ENCODE measurements at regions not wholly inside any gene's neighbourhood (a gene's known extent, or its start where the extent isn't known, plus 50 kb on each side); places are given as distances from the start of the nearest gene placed in this dataset.
A peak's percentile ranks its signal among the peaks of the same experiment; 100 is the strongest.
"Not testable (repeated sequence)": the region's sequence is repeated elsewhere in the genome, so short reads cannot be mapped to it uniquely, and the experiment has no call there.

DNA sequence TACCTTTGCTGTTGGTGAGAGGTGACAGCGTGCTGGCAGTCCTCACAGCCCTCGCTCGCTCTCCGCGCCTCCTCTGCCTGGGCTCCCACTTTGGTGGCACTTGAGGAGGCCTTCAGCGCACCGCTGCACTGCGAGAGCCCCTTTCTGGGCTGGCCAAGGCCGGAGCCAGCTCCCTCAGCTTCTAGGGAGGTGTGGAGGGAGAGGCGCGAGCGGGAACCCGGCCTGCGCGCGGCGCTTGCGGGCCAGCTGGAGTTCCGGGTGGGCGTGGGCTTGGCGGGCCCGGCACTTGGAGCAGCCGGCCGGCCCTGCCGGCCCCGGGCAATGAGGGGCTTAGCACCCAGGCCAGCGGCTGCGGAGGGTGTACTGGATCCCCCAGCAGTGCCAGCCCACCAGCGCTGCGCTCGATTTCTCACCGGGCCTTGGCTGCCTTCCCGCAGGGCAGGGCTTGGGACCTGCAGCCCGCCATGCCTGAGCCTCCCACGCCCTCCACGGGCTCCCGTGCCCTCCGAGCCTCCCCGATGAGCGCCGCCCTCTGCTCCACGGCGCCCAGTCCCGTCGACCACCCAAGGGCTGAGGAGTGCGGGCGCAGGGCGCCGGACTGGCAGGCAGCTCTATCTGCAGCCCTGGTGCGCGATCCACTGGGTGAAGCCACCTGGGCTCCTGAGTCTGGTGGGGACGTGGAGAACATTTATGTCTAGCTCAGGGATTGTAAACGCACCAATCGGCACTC is 700.3 kb downstream of the CDH18 start:
- not testable (repeated sequence) for DNase-seq

DNA sequence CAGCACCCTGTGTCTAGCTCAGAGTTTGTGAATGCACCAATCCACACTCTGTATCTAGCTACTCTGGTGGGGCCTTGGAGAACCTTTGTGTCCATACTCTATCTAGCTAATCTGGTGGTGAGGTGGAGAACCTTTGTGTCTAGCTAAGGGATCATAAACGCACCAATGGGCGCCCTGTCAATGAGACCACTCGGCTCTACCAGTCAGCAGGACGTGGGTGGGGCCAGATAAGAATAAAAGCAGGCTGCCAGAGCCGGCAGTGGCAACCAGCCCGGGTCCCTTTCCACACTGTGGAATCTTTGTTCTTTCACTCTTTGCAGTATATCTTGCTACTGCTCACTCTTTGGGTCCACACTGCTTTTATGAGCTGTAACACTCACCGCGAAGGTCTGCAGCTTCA is 699.7 kb downstream of the CDH18 start:
- not testable (repeated sequence) for DNase-seq

DNA sequence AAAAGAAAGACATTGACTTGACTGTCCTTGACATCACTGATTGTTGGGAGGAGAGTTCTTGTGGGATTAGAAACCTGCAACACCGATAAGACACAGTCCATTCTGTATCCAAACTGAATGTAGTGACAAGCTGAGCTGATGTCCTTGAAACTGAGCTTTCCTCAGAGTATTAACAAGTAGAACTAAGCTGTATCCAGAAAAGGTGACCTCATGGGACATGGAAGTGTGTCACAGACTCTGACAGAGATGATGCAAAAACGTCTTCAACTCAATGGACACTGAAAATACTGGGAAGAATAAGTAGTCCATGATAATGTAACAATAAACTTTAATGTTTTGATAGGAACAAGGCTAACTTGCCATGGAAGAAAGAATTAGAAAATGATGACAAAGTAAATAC is 690.1 kb downstream of the CDH18 start:
- DNase-seq = no peak

DNA sequence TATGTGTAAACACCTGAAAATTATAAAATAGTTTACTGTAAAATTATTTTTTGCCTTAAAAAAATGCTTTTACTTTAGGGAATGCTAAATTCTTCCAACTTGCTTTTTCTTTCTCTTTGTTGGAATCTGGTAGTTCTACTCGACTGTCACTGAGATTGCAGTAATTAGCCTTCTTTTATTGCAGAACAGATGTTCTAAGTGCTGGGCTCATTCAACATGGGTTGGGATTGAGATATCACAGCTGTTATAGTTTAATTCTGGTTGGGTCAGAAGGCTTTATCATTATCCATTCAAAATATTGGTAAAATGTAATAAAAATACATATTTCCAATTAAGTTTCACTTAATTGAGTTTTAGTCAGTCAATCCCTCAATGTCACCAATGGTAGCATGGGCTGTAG is 686.7 kb downstream of the CDH18 start:
- DNase-seq = no peak

DNA sequence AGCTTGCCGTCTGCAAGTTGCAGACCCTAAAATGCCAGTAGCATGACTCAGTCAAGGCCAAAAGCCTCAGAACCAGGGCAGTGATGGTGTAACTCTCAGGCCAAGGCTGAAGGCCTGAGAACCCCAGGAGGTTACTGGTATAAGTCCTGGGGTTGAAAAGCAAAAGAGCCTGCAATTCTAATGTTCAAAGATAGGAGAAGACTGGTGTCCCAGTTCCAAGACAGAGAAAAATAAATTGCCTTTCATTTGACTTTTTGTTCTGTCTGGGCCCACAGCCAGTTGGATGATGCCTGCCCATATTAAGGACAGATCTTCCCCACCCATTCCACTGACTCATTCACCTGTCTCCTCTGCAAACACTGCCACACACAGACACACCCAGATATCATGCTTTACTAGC is 673.2 kb downstream of the CDH18 start:
- no peak for DNase-seq

DNA sequence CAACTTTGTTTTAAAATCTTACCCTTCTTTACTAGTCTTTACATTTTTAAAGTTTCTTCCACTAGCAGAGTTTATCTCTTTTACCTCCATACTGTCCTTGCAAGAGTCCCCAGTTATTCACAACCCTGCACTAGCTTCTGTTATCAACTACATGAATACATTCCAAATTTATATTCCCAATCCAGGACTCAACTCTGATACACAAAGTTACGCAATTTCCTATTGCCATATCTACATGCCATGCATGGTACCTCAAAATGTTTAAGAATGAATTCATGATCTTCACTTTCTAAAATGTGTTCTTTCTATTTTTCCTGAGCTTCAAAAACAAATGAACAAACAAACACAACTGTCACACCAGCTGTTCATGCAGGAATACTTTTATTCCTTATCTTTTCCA is 668.7 kb downstream of the CDH18 start:
- DNase-seq = no peak

DNA sequence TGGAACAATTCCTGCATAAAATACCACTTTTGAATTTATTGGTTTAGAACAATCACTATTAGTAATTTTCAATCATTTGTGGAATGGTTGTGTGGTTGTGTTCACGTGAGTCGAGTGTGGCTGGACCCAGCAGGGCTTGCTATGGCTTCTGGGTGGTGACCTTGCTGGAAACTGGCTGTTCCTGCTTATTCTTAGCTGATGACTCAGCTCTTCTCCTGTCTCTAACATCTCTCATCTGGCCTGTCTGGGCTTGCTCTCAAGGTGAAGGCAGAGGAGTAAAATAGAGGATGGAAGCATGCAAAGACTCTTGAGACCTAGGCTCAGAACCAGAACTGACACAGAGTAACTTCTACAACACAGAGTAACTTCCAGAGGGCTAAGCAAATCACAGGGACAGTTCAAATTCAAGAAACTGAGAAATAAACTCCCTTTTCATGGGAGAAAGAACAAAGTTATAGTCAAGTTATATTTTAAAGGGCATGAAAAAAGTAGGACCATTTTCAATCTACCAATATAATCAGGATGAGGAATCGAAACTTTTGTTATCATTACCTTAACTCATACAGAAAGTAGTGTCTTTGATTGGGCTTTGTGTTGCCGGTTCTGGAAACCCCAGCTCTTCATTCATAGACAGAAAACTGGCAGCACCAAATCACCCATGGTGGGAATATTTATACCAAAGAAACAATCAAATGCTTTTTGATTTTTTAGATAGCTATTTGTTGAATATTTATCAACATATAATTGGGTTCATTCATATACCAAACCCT is 665.1 kb downstream of the CDH18 start:
- no peak for DNase-seq

DNA sequence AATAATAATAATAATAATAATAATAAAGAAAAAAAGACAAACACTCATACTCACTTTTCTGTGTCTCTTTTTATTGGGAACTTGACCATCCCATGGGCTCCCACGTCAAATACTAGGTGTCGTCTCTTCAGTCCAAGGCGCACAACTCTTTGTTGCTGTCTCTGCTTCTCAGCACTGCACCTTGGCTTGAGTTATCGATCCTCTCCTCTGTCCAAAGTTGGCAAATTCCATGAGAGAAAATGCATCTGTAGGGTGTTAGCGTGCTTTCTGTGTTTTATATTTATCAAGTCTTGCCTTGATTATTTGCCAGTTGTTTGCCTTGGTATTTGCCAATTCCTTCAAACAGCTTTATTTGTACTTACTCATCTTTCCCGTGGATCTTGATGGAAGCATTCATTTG is 653.7 kb downstream of the CDH18 start:
- no peak for DNase-seq

DNA sequence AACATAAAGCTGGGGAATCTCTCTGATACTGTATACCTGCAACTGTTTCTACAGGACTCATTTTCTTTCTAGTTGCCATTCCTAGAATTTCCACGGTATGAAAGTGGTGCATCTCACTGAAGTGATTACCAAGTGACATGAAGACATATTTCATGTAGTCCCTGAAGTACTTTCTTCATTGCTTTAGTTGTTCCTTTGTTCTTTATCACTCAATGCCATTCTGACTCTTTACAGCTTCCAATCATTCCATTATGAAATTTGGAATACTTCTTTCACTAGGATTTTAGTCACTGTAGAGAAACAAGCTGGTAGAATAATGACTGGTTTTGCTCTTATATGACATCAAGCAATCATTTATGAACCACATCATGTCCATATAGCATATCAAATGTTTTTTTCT is 645.1 kb downstream of the CDH18 start:
- no peak for DNase-seq

DNA sequence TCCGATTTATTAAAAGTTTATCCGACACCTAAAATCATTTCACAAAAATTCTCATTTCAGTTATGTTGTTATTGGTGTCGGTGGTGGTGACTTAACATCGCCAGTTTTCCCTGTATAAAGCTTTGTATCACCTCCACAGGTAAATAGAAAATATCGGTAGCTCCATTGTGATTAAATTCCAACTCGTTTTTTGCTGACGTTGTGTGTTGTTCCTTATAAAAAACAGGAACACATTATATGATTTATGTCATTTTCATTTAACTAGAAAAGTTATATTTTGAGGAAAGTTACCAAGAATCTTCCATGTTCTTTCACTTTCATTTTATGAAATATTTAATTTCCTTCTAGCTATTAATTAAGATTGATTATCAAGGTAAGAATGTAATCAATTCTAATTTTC is 635.9 kb downstream of the CDH18 start:
- no peak for DNase-seq

DNA sequence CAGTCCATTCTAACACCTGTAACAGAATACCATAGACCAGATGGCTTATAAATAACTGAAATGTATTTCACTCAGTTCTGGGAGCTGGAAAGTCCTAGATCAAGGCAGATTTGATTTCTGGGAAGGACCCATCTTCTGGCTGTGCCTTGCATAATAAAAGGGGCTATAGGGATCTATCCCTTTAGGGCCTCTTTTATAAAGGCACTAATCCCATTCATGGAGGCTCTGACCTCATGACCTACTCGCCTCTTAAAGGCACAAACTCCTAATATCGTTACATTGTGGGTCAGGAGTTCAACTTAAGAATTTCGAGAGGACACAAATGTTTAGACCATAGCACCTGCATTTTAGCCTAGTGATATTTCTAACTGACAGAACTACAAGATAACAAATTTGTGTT is 619.0 kb downstream of the CDH18 start:
- DNase-seq = no peak

DNA sequence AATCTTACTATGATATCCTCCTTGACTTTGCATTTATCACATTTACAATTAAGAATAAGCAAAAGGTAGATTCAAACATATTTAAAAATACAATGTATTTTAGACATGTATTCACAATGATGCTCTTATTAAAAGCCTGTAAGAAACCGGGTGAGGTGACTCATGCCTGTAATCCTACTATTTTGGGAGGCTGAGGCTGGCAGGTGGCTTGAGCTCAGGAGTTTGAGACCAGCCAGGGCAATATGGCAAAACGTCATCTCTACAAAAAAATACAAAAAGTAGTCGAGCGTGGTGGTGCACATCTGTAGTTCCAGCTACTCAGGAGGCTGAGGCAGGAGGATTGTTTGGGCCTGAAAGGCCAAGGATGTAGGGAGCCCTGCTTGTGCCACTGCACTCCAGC is 618.4 kb downstream of the CDH18 start:
- DNase-seq = no peak

DNA sequence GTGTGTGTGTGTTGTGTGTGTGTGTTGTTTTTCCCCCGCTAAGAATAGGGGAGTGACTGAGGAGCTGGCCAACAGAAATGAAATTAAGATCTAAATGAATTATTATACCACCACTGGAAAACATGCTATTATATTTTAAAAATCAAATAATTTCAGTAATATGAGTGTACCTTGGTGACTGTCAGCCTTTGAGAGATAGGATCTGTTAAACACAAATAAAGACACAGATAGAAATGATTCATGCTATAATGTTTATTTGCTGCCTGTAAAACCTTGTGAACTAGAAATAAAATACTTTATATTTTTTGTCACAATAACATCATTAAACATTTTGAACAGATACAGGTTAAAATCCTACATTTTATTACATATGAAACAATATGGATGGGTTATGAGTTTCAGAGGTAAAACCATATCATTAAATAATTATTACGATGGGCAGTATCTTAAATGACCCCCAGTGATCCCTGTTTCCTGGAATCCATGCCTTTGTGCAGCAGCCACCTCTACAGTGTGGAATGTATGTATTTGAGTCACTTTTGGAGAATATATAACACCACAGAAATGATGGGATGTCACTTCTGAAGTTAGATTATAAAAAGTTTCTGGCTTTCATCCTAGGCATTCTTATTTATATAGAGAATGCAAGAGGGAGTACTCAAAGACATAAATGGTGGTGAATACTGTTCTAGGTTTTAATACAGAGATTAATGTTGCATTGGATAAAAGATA is 617.2 kb downstream of the CDH18 start:
- DNase-seq = no peak

DNA sequence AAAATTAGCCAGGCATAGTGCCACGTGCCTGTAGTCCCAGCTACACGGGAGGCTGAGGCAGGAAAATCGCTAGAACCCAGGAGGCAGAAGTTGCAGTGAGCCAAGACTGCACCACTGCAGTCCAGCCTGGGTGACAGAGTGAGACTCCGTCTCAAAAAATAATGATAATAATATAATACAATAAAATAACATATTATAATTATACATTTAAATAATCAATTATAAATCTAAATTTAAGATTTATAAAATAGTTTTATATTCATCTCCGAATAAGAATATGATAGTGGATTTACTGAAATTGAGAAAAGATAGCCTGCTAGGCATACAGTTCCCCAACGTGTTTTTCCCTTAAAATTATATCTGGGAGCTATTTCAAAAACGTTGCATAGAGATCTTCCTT is 599.6 kb downstream of the CDH18 start:
- DNase-seq = no peak

DNA sequence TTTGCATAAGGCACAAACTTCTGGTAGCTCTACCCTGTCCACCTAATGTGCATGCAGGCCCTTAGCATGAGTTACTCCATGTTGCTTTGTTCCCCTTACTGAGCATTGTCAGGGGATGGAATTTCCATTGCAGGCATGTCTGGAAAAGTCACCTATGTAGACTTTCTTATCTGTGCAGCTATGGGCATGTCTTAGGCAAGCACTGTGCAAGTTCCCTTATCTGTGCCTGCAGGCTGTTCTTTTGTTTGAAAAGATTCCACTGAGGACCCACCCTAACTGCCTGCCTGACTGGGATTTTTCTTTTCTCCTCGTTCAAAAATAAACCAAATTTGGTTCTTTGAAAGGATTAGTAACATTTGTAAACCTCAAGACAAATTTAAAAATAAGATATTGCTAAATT is 587.0 kb downstream of the CDH18 start:
- DNase-seq = peak; percentile 1

DNA sequence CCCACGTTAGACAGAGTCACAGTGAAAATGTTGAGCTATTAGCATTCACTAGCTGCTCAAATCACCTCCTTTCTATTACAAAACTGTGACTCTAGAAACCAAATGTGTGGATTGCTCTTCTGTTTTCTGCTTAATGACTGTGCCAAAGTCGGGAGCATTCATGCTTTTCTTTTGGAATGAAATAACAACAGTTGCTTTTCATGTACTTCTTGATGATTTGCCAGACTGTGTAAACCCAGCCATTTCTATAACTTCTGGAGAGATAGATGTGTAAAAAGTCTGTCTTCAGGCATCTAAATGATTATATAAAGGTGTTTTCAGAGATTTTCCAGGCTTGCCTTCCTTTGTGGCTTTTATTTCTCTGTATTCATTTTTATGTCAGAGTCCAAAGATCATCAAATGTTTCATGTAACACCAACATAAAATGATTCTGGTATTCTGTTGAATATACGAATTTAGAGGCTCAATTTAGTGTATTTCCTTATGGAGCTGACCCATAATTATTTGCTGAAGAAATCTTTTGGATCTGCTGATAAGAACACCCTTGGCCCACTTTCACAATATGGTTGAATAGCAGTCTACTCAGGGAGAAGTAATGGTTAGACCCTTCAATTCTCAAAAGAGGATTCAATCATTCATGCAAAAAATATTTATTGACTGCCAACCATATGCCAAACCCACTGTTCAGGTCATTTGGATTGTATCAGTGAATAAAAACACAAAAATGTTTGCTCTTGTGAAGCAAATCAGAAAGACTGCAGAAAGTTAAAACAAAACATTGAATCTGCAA is 581.2 kb downstream of the CDH18 start:
- DNase-seq = no peak

DNA sequence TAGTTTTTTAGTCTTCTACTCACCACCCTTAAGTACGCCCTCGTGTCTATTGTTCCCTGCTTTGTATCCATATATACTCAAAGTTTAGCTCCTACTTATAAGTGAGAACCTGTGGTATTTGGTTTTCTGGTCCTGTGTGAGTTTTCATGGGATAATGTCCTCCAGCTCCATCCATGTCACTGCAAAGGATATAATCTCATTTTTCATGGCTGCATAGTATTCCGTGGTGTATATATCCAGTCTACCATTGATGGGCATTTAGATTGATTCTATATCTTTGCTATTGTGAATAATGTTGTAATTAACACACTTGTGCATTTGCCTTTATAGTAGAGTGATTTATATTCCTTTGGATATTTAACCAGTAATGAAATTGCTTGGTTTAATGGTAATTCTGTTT is 579.9 kb downstream of the CDH18 start:
- DNase-seq = no peak

DNA sequence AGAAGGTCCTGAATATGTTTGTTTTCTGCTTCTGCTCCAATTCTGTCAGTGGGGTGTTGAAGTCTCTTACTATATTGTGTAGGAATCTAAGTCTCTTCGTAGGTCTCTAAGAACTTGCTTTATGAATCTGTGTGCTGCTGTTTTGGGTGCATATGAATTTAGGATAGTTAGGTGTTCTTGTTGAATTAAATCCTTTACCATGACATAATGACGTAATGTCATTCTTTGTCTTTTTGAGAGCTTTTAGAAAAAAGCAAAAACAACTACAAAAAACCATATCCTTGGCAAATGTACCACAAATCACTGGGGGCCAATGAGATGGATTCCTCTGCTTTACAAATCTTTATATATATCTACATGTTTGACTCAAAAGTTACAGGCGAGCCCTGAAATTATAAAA is 576.1 kb downstream of the CDH18 start:
- no peak for DNase-seq
